SK-N-SH treated with all-trans-retinoic acid at 6 μM for 48 hours (cell line): ENCODE measurements at regions not wholly inside any gene's neighbourhood (a gene's known extent, or its start where the extent isn't known, plus 50 kb on each side); places are given as distances from the start of the nearest gene placed in this dataset.

Experiments used
- ATAC-seq: fragments of 200-7000 bp; cut with Tn5 transposase; 3 replicates; pipeline ENCODE4 v1.9.1; 2020; ENCODE audit warnings: mild to moderate bottlenecking, moderate library complexity
- ARNTL ChIP-seq: fragments of 450-650 bp; formaldehyde crosslinking; IDR thresholded peaks from 2 replicates; pipeline ENCODE4 v1.5.0; 2020; ENCODE audit warnings: low read depth, mild to moderate bottlenecking, moderate library complexity, borderline replicate concordance
- CSDC2 ChIP-seq: fragments of 250-450 bp; sonication (Bioruptor Pico); IDR thresholded peaks from 2 replicates; pipeline ENCODE4 v1.5.0; 2020; ENCODE audit warnings: mild to moderate bottlenecking, moderate library complexity
- ESRRG ChIP-seq: fragments of 250-450 bp; sonication (Bioruptor Pico); IDR thresholded peaks from 2 replicates; pipeline ENCODE4 v1.6.1; 2021; ENCODE audit warnings: mild to moderate bottlenecking
- GLIS3 ChIP-seq: fragments of 250-450 bp; sonication (Bioruptor Pico); IDR thresholded peaks from 2 replicates; pipeline ENCODE4 v1.5.0; 2020; ENCODE audit warnings: mild to moderate bottlenecking, moderate library complexity
- ISL1 ChIP-seq: fragments of 250-450 bp; sonication (Bioruptor Pico); IDR thresholded peaks from 2 replicates; pipeline ENCODE4 v2.1.2; 2022; ENCODE audit warnings: mild to moderate bottlenecking, moderate library complexity
- OSR1 ChIP-seq: fragments of 250-450 bp; sonication (Bioruptor Pico); IDR thresholded peaks from 2 replicates; pipeline ENCODE4 v1.8.0; 2022; ENCODE audit warnings: moderate library complexity, mild to moderate bottlenecking, inconsistent platforms
- PATZ1 ChIP-seq: fragments of 250-450 bp; sonication (Bioruptor Pico); IDR thresholded peaks from 2 replicates; pipeline ENCODE4 v1.8.0; 2020; ENCODE audit warnings: mild to moderate bottlenecking, moderate library complexity, borderline replicate concordance
- PPARA ChIP-seq: fragments of 250-450 bp; sonication (Bioruptor Pico); IDR thresholded peaks from 2 replicates; pipeline ENCODE4 v1.5.0; 2020; ENCODE audit warnings: mild to moderate bottlenecking, borderline replicate concordance
- RARB ChIP-seq: fragments of 250-450 bp; sonication (Bioruptor Pico); IDR thresholded peaks from 2 replicates; pipeline ENCODE4 v1.8.0; 2021; ENCODE audit warnings: mild to moderate bottlenecking, moderate library complexity
- SNAI2 ChIP-seq: fragments of 250-450 bp; sonication (Bioruptor Pico); IDR thresholded peaks from 2 replicates; pipeline ENCODE4 v1.5.0; 2020; ENCODE audit warnings: mild to moderate bottlenecking, moderate library complexity
- TCF4 ChIP-seq: fragments of 250-450 bp; sonication (Bioruptor Pico); IDR thresholded peaks from 2 replicates; pipeline ENCODE4 v1.8.0; 2021; ENCODE audit warnings: mild to moderate bottlenecking, moderate library complexity, borderline replicate concordance
- TOX ChIP-seq: fragments of 250-450 bp; sonication (Bioruptor Pico); IDR thresholded peaks from 2 replicates; pipeline ENCODE4 v1.8.0; 2021; ENCODE audit warnings: mild to moderate bottlenecking, moderate library complexity, borderline replicate concordance
- TSHZ2 ChIP-seq: fragments of 250-450 bp; sonication (Bioruptor Pico); IDR thresholded peaks from 2 replicates; pipeline ENCODE4 v1.5.0; 2020; ENCODE audit warnings: mild to moderate bottlenecking, moderate library complexity
- ZC3H10 ChIP-seq: fragments of 250-450 bp; sonication (Bioruptor Pico); IDR thresholded peaks from 2 replicates; pipeline ENCODE4 v1.5.1; 2021; ENCODE audit warnings: mild to moderate bottlenecking, moderate library complexity
- ZFP3 ChIP-seq: fragments of 250-450 bp; sonication (Bioruptor Pico); IDR thresholded peaks from 2 replicates; pipeline ENCODE4 v1.5.0; 2020; ENCODE audit warnings: mild to moderate bottlenecking, moderate library complexity
- ZFP30 ChIP-seq: fragments of 450-650 bp; formaldehyde crosslinking; IDR thresholded peaks from 2 replicates; pipeline ENCODE4 v1.5.0; 2022; ENCODE audit warnings: mild to moderate bottlenecking, moderate library complexity
- ZNF565 ChIP-seq: fragments of 450-650 bp; formaldehyde crosslinking; conservative IDR thresholded peaks from 2 replicates; pipeline ENCODE4 v1.5.0; 2020; ENCODE audit warnings: low read depth, mild to moderate bottlenecking, moderate library complexity
- ZNF8 ChIP-seq: fragments of 450-650 bp; formaldehyde crosslinking; IDR thresholded peaks from 2 replicates; pipeline ENCODE4 v1.5.0; 2020; ENCODE audit warnings: mild to moderate bottlenecking, moderate library complexity
- TF ChIP-seq, protein P1 (sequence below): fragments of 250-450 bp; sonication (Bioruptor Pico); IDR thresholded peaks from 2 replicates; pipeline ENCODE4 v1.8.0; 2021; ENCODE audit warnings: low read depth, mild to moderate bottlenecking, moderate library complexity, borderline replicate concordance
- TF ChIP-seq, protein P2 (sequence below): fragments of 250-450 bp; sonication (Bioruptor Pico); IDR thresholded peaks from 2 replicates; pipeline ENCODE4 v1.5.1; 2021; ENCODE audit warnings: mild to moderate bottlenecking, moderate library complexity
- TF ChIP-seq, protein P3 (sequence below): fragments of 250-450 bp; sonication (Bioruptor Pico); IDR thresholded peaks from 2 replicates; pipeline ENCODE4 v1.5.1; 2020; ENCODE audit warnings: low read depth, mild to moderate bottlenecking, moderate library complexity

DNA sequence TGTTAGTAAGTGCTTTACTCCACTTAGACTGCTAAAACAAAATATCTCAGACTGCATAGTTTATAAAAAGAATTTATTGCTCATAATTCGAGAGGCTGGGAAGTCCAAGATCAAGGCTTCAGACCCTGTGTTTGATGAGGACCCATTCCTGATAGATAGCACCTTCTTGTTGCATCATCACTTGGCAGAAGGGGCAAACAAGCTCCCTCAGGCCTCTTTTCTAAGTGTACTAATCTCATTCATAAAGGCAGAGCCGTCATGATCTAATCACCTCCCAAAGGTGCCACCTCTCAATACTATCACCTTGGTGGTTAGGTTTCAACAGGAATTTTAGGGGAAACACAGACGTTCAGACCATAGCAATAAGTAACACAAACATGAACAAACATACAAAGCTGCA is 55.4 kb downstream of the CRPPA start:
- no peak for ATAC-seq
- TF ChIP-seq PATZ1 (no peak), ARNTL (no peak), ZNF565 (CRISPR knock-in tag) (no peak), CSDC2 (no peak), OSR1 (CRISPR knock-in tag) (no peak)

DNA sequence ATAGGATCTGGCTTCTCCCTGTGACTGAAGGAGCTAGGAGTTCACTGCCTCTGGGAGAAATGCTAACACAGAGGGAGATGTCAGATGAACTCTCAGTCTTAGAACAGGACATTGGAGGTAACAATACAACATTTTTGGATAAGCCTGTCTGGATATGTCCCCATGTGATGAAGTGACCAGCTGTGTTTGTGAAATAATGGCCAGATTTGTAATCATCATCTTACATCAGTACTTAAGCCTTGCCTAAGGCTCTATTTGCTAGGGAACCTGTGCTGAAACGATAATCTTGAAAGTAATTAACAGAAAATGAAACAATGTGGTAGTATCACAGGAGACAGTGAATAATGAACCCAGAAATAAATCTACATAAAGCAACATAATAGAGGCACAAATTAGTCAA is 56.2 kb downstream of the CRPPA start:
- TF ChIP-seq PPARA (no peak), TCF4 (peak; percentile 49; the same call in 1 of the 2 replicates)

DNA sequence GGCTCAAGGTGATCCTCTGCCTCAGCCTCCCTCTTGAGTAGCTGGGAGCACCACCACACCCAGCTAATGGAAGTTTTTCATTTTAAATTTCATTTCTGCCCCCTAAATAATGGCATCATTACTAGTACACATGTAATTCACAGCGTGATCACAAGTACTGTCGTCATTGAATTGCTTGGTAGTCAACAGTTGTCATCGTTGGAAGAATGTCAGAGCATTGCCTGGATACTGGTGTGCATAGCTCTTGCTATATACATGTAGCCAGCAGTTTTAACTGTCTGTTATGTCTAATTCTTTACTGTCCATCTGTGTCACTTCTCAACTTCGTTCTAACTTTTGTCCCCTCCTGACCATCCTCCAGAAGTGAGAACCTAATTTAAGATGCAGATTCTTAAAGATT is 62.1 kb downstream of the CRPPA start:
- TF ChIP-seq CSDC2 (no peak), PATZ1 (no peak), PPARA (no peak), TOX (CRISPR knock-in tag) (no peak), RARB (no peak), ARNTL (no peak), ZNF565 (CRISPR knock-in tag) (no peak), TCF4 (no peak), ZFP30 (no peak), ZC3H10 (CRISPR knock-in tag) (no peak), ZNF8 (no peak)
- TF ChIP-seq, protein P1, sequence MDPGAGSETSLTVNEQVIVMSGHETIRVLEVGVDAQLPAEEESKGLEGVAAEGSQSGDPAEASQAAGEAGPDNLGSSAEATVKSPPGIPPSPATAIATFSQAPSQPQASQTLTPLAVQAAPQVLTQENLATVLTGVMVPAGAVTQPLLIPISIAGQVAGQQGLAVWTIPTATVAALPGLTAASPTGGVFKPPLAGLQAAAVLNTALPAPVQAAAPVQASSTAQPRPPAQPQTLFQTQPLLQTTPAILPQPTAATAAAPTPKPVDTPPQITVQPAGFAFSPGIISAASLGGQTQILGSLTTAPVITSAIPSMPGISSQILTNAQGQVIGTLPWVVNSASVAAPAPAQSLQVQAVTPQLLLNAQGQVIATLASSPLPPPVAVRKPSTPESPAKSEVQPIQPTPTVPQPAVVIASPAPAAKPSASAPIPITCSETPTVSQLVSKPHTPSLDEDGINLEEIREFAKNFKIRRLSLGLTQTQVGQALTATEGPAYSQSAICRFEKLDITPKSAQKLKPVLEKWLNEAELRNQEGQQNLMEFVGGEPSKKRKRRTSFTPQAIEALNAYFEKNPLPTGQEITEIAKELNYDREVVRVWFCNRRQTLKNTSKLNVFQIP: no peak
- TF ChIP-seq, protein P2, sequence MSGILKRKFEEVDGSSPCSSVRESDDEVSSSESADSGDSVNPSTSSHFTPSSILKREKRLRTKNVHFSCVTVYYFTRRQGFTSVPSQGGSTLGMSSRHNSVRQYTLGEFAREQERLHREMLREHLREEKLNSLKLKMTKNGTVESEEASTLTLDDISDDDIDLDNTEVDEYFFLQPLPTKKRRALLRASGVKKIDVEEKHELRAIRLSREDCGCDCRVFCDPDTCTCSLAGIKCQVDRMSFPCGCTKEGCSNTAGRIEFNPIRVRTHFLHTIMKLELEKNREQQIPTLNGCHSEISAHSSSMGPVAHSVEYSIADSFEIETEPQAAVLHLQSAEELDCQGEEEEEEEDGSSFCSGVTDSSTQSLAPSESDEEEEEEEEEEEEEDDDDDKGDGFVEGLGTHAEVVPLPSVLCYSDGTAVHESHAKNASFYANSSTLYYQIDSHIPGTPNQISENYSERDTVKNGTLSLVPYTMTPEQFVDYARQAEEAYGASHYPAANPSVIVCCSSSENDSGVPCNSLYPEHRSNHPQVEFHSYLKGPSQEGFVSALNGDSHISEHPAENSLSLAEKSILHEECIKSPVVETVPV (CRISPR knock-in tag): no peak
- TF ChIP-seq, all 23 proteins: peak for 0
- no peak for ATAC-seq

More for the DNA sequence above, 56.2 kb downstream of the CRPPA start:
- no peak for ATAC-seq

DNA sequence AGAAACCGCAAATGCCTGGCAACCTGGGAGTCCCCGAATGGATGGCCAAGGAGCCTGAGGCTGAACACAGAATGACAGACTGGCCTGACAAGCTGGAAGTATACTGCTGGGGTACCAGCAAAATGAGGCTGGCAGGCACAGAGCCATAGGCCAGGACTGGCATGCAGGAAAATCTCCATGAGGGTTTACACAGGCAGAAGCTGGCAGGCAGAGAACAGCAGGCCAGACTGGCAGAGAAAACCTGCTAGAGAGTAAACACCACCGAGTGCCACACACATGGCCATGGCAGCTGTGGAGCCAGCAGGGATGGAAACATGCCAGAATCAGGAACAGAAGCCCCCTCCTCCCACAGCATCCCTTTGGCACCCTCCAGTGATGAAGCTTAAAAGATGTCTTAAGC is 63.4 kb downstream of the CRPPA start:
- peak; percentile 37; the same call in 1 of the 3 replicates for ATAC-seq
- TF ChIP-seq TOX (CRISPR knock-in tag): no peak
- no peak for TF ChIP-seq ESRRG (CRISPR knock-in tag)
- no peak for TF ChIP-seq PPARA
- no peak for TF ChIP-seq ARNTL
- no peak for TF ChIP-seq RARB
- TF ChIP-seq ZNF565 (CRISPR knock-in tag): no peak
- no peak for TF ChIP-seq SNAI2 (CRISPR knock-in tag)
- no peak for TF ChIP-seq ZFP3 (CRISPR knock-in tag)
- TF ChIP-seq OSR1 (CRISPR knock-in tag): no peak
- TF ChIP-seq GLIS3 (CRISPR knock-in tag): no peak
- TF ChIP-seq ZC3H10 (CRISPR knock-in tag): no peak

DNA sequence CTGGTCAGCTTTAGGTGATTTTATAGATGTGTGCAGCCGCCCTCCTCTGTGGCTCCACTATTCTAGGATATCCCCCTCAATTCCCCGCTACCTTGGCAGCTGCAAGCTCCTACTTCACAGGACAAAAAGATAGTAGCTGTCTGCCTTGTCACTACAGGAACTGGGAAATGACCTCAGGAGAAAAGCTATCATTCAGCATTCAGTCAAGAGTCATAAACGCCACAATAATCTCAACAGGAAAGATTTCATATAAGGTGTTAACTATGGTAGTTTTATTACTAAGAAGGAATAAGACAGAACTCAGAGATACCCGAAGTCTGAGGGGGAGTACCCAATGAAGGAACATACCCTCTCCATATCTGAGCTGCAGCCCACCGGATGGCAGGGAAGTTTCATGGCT is 63.9 kb downstream of the CRPPA start:
- ATAC-seq: no peak
- TF ChIP-seq GLIS3 (CRISPR knock-in tag) (no peak), SNAI2 (CRISPR knock-in tag) (no peak), TCF4 (no peak), TSHZ2 (CRISPR knock-in tag) (no peak), ZC3H10 (CRISPR knock-in tag) (no peak), TOX (CRISPR knock-in tag) (no peak), ZNF565 (CRISPR knock-in tag) (no peak), CSDC2 (no peak), ISL1 (CRISPR knock-in tag) (no peak), ZFP30 (no peak), ESRRG (CRISPR knock-in tag) (no peak), OSR1 (CRISPR knock-in tag) (no peak), ZFP3 (CRISPR knock-in tag) (no peak), ZNF8 (no peak)
- TF ChIP-seq, protein P1: no peak
- TF ChIP-seq, protein P3, sequence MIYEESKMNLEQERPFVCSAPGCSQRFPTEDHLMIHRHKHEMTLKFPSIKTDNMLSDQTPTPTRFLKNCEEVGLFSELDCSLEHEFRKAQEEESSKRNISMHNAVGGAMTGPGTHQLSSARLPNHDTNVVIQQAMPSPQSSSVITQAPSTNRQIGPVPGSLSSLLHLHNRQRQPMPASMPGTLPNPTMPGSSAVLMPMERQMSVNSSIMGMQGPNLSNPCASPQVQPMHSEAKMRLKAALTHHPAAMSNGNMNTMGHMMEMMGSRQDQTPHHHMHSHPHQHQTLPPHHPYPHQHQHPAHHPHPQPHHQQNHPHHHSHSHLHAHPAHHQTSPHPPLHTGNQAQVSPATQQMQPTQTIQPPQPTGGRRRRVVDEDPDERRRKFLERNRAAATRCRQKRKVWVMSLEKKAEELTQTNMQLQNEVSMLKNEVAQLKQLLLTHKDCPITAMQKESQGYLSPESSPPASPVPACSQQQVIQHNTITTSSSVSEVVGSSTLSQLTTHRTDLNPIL (CRISPR knock-in tag): no peak
